ENCODE measurements at regions not wholly inside any gene's neighbourhood (a gene's known extent, or its start where the extent isn't known, plus 50 kb on each side); places are given as distances from the start of the nearest gene placed in this dataset.

GRCh38 chr13:78772933-78773332, 114.0 kb upstream of the OBI1 start:
- no peak for DNase-seq

GRCh38 chr13:78770601-78771000, 111.6 kb upstream of the OBI1 start:
- DNase-seq = no peak

- DNase-seq = no peak
Observed at GRCh38 chr13:78768950-78769349, 110.0 kb upstream of the OBI1 start.

- no peak for DNase-seq
Observed at GRCh38 chr13:78764665-78765064, 105.7 kb upstream of the OBI1 start.

- DNase-seq = no peak
Observed at GRCh38 chr13:78762825-78763224, 103.9 kb upstream of the OBI1 start.

GRCh38 chr13:78759704-78760103, 100.7 kb upstream of the OBI1 start:
- DNase-seq = no peak

- no peak for DNase-seq
Observed at GRCh38 chr13:78758549-78758948, 99.6 kb upstream of the OBI1 start.

GRCh38 chr13:78753435-78753834, 94.5 kb upstream of the OBI1 start:
- DNase-seq = no peak

GRCh38 chr13:78750735-78751134, 91.8 kb upstream of the OBI1 start:
- no peak for DNase-seq

- no peak for DNase-seq
Observed at GRCh38 chr13:78743973-78744372, 85.0 kb upstream of the OBI1 start.

- DNase-seq = no peak
Observed at GRCh38 chr13:78742659-78743058, 83.7 kb upstream of the OBI1 start.

- no peak for DNase-seq
Observed at GRCh38 chr13:78736142-78736541, 77.2 kb upstream of the OBI1 start.

GRCh38 chr13:78732445-78733017, 73.6 kb upstream of the OBI1 start:
- DNase-seq = no peak

GRCh38 chr13:78722700-78723099, 63.7 kb upstream of the OBI1 start:
- no peak for DNase-seq

GRCh38 chr13:78719367-78719766, 60.4 kb upstream of the OBI1 start:
- DNase-seq = no peak

- no peak for DNase-seq
Observed at GRCh38 chr13:78714717-78715116, 55.8 kb upstream of the OBI1 start.

- DNase-seq = no peak
Observed at GRCh38 chr13:78712831-78713230, 53.9 kb upstream of the OBI1 start.

- no peak for DNase-seq
Observed at GRCh38 chr13:78709028-78709427, 50.1 kb upstream of the OBI1 start.

Data from right hindlimb (tissue), 1 donor.